Ishikawa (cell line): ENCODE measurements at regions not wholly inside any gene's neighbourhood (a gene's known extent, or its start where the extent isn't known, plus 50 kb on each side); places are given as distances from the start of the nearest gene placed in this dataset.

Experiments
- MAX ChIP-seq: IDR thresholded peaks from 2 replicates; pipeline ENCODE4 v1.6.1; 2012
- NFIC ChIP-seq: IDR thresholded peaks from 2 replicates; pipeline ENCODE4 v1.6.1; 2012
- TAF1 ChIP-seq: IDR thresholded peaks from 2 replicates; pipeline ENCODE4 v1.6.1; 2012; ENCODE audit warnings: low read depth, mild to moderate bottlenecking
- YY1 ChIP-seq: IDR thresholded peaks from 2 replicates; pipeline ENCODE4 v1.6.1; 2012; ENCODE audit warnings: low read depth
- TF ChIP-seq, protein P1 (sequence below): IDR thresholded peaks from 2 replicates; pipeline ENCODE4 v1.6.1; 2012; ENCODE audit warnings: low read depth, mild to moderate bottlenecking

DNA sequence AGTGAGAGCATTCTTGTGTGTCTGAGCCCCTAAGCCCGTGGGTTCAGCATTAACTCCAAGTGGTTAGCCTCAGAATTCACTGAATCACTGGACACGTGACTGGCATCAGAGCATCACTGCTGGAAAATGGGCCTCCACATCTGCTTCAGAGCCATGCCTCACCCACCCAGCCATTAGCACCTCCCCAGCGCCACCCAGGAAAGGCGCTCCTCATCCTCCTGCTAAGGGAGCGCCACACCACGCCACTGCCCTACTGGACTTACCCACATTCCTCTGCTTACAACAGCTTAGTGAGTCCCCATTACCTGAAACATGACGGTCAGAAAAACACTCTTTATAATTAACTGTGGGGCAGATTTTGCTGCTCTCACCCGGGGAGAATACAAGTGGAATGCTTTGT lies 442.6 kb upstream of the MYT1L start:
- TF ChIP-seq NFIC (no peak), TAF1 (no peak), YY1 (no peak), MAX (no peak)
- TF ChIP-seq, protein P1, sequence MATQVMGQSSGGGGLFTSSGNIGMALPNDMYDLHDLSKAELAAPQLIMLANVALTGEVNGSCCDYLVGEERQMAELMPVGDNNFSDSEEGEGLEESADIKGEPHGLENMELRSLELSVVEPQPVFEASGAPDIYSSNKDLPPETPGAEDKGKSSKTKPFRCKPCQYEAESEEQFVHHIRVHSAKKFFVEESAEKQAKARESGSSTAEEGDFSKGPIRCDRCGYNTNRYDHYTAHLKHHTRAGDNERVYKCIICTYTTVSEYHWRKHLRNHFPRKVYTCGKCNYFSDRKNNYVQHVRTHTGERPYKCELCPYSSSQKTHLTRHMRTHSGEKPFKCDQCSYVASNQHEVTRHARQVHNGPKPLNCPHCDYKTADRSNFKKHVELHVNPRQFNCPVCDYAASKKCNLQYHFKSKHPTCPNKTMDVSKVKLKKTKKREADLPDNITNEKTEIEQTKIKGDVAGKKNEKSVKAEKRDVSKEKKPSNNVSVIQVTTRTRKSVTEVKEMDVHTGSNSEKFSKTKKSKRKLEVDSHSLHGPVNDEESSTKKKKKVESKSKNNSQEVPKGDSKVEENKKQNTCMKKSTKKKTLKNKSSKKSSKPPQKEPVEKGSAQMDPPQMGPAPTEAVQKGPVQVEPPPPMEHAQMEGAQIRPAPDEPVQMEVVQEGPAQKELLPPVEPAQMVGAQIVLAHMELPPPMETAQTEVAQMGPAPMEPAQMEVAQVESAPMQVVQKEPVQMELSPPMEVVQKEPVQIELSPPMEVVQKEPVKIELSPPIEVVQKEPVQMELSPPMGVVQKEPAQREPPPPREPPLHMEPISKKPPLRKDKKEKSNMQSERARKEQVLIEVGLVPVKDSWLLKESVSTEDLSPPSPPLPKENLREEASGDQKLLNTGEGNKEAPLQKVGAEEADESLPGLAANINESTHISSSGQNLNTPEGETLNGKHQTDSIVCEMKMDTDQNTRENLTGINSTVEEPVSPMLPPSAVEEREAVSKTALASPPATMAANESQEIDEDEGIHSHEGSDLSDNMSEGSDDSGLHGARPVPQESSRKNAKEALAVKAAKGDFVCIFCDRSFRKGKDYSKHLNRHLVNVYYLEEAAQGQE: no peak
